H9 (cell line): ENCODE measurements at regions not wholly inside any gene's neighbourhood (a gene's known extent, or its start where the extent isn't known, plus 50 kb on each side); places are given as distances from the start of the nearest gene placed in this dataset.

ENCODE experiments used
- DNase-seq: peaks from one replicate; pipeline ENCODE4 v3.0.0-alpha.2; 2017
- H2AFZ ChIP-seq: one replicate; pipeline ENCODE4 v1.6.1; 2013; ENCODE audit warnings: mild to moderate bottlenecking, low read length, control low read depth, moderate library complexity
- H2AK5ac ChIP-seq: 2 replicates; pipeline ENCODE4 v1.6.1; 2013; ENCODE audit warnings: low read length, control low read depth, mixed read lengths; ENCODE audit not compliant: insufficient read length
- H2BK120ac ChIP-seq: one replicate; pipeline ENCODE4 v1.6.1; 2013; ENCODE audit warnings: low read depth, mild to moderate bottlenecking, low read length, control low read depth, inconsistent platforms; ENCODE audit not compliant: poor library complexity, severe bottlenecking
- H2BK12ac ChIP-seq: 2 replicates; pipeline ENCODE4 v1.6.1; 2013; ENCODE audit warnings: low read length, control low read depth, mixed read lengths, low read depth; ENCODE audit not compliant: insufficient read length
- H2BK15ac ChIP-seq: 2 replicates; pipeline ENCODE4 v1.6.1; 2013; ENCODE audit warnings: low read depth, low read length, control low read depth
- H2BK20ac ChIP-seq: one replicate; pipeline ENCODE4 v1.6.1; 2013; ENCODE audit warnings: low read depth, mild to moderate bottlenecking, low read length, control low read depth, inconsistent platforms; ENCODE audit not compliant: poor library complexity, severe bottlenecking
- H2BK5ac ChIP-seq: 2 replicates; pipeline ENCODE4 v1.6.1; 2013; ENCODE audit warnings: low read length, control low read depth, mixed read lengths; ENCODE audit not compliant: insufficient read length
- H3K14ac ChIP-seq: 2 replicates; pipeline ENCODE4 v1.6.1; 2013; ENCODE audit warnings: low read length, control low read depth; ENCODE audit not compliant: insufficient read depth
- H3K18ac ChIP-seq: 2 replicates; pipeline ENCODE4 v1.6.1; 2013; ENCODE audit warnings: low read depth, mild to moderate bottlenecking, mixed read lengths, low read length, control low read depth; ENCODE audit not compliant: insufficient read length
- H3K23ac ChIP-seq: 2 replicates; pipeline ENCODE4 v1.6.1; 2013; ENCODE audit warnings: low read length, control low read depth, mixed read lengths, low read depth; ENCODE audit not compliant: insufficient read length
- H3K23me2 ChIP-seq: 2 replicates; pipeline ENCODE4 v1.6.1; 2013; ENCODE audit warnings: low read depth, mild to moderate bottlenecking, mixed read lengths, low read length, control low read depth; ENCODE audit not compliant: insufficient read length, poor library complexity, severe bottlenecking
- H3K27ac ChIP-seq: 2 replicates; pipeline ENCODE4 v1.5.1; 2013; ENCODE audit warnings: low read length, control low read depth, mixed read lengths, low read depth; ENCODE audit not compliant: insufficient read length
- H3K27me3 ChIP-seq: 2 replicates; pipeline ENCODE4 v1.6.1; 2013; ENCODE audit warnings: low read length, control low read depth, inconsistent platforms; ENCODE audit not compliant: insufficient read depth
- H3K4ac ChIP-seq: 2 replicates; pipeline ENCODE4 v1.6.1; 2013; ENCODE audit warnings: low read depth, mild to moderate bottlenecking, control low read depth, inconsistent platforms, low read length, moderate library complexity
- H3K4me1 ChIP-seq: 2 replicates; pipeline ENCODE4 v1.6.1; 2013; ENCODE audit warnings: low read length, control low read depth, inconsistent platforms; ENCODE audit not compliant: insufficient read depth
- H3K4me2 ChIP-seq: 2 replicates; pipeline ENCODE4 v1.6.1; 2013; ENCODE audit warnings: low read length, control low read depth, mixed read lengths; ENCODE audit not compliant: insufficient read length, insufficient read depth
- H3K56ac ChIP-seq: 2 replicates; pipeline ENCODE4 v1.6.1; 2013; ENCODE audit warnings: low read depth, mild to moderate bottlenecking, mixed read lengths, low read length, control low read depth; ENCODE audit not compliant: insufficient read length
- H3K79me1 ChIP-seq: 2 replicates; pipeline ENCODE4 v1.6.1; 2013; ENCODE audit warnings: low read depth, mild to moderate bottlenecking, moderate library complexity, low read length, control low read depth, inconsistent platforms; ENCODE audit not compliant: insufficient read depth, poor library complexity, severe bottlenecking
- H3K79me2 ChIP-seq: 2 replicates; pipeline ENCODE4 v1.6.1; 2013; ENCODE audit warnings: low read length, control low read depth, inconsistent platforms; ENCODE audit not compliant: insufficient read depth
- H3K9ac ChIP-seq: 2 replicates; pipeline ENCODE4 v1.6.1; 2013; ENCODE audit warnings: low read length, control low read depth, mixed read lengths; ENCODE audit not compliant: insufficient read length; ENCODE audit errors: extremely low read depth
- H3K9me3 ChIP-seq: one replicate; pipeline ENCODE4 v1.6.1; 2013; ENCODE audit warnings: low read depth, low read length, inconsistent platforms; ENCODE audit not compliant: control insufficient read depth
- H3T11ph ChIP-seq: one replicate; pipeline ENCODE4 v1.6.1; 2013; ENCODE audit warnings: mild to moderate bottlenecking, low read length, control low read depth, inconsistent platforms
- H4K20me1 ChIP-seq: one replicate; pipeline ENCODE4 v1.6.1; 2013; ENCODE audit not compliant: control insufficient read depth, insufficient read length, insufficient read depth
- H4K5ac ChIP-seq: 2 replicates; pipeline ENCODE4 v1.6.1; 2013; ENCODE audit warnings: low read depth, mild to moderate bottlenecking, mixed read lengths, low read length, control low read depth; ENCODE audit not compliant: insufficient read length
- H4K8ac ChIP-seq: replicated peaks from 2 replicates; pipeline ENCODE4 v1.6.1; 2013; ENCODE audit warnings: low read length, control low read depth, mixed read lengths, low read depth; ENCODE audit not compliant: insufficient read length
- H4K91ac ChIP-seq: 2 replicates; pipeline ENCODE4 v1.6.1; 2013; ENCODE audit warnings: low read depth, mild to moderate bottlenecking, moderate library complexity, mixed read lengths, low read length, control low read depth; ENCODE audit not compliant: insufficient read length
- H3K27ac Mint-ChIP-seq, 3 experiments: 2 replicates in 2 of 3; 3 replicates in 1 of 3; pipeline ENCODE4 v1.8.0; 2020 to 2021; ENCODE audit warnings: mixed read lengths in 3 of 3, mild to moderate bottlenecking in 1 of 3, moderate library complexity in 1 of 3
- H3K27me3 Mint-ChIP-seq: 2 replicates; pipeline ENCODE4 v1.8.0; 2021; ENCODE audit warnings: low read depth, mild to moderate bottlenecking, moderate library complexity, mixed read lengths
- H3K36me3 Mint-ChIP-seq, 3 experiments: 2 replicates in 2 of 3; 3 replicates in 1 of 3; pipeline ENCODE4 v1.8.0; 2020 to 2021; ENCODE audit warnings: low read depth in 3 of 3, mixed read lengths in 3 of 3; ENCODE audit not compliant: insufficient read depth in 1 of 3
- H3K4me1 Mint-ChIP-seq, 2 experiments: 2 replicates each; pipeline ENCODE4 v1.8.0; 2020; ENCODE audit warnings: mixed read lengths in 2 of 2
- H3K4me3 Mint-ChIP-seq, 2 experiments: 2 replicates in 1 of 2; 3 replicates in 1 of 2; pipeline ENCODE4 v1.8.0; 2020 to 2021; ENCODE audit warnings: mild to moderate bottlenecking in 2 of 2, mixed read lengths in 2 of 2, moderate library complexity in 1 of 2
- H3K9me3 Mint-ChIP-seq, 2 experiments: 2 replicates in 1 of 2; 3 replicates in 1 of 2; pipeline ENCODE4 v1.8.0; 2020; ENCODE audit warnings: mild to moderate bottlenecking in 2 of 2, mixed read lengths in 2 of 2, moderate library complexity in 1 of 2
- CTCF ChIP-seq: fragments of 200-600 bp; sonication (generic); conservative IDR thresholded peaks from 3 replicates; pipeline ENCODE4 v1.8.0; 2021; ENCODE audit warnings: antibody characterized with exemption, mild to moderate bottlenecking
- WGBS: extraction: QIAGEN DNeasy Blood & Tissue Kit; methylation state at CpG from one replicate; pipeline ENCODE4 v1.1.7; 2013; ENCODE audit warnings: missing lambda C conversion rate, low lambda C conversion rate, mixed read lengths; ENCODE audit not compliant: insufficient read length; ENCODE audit errors: extremely low coverage; 5-methylcytosine and 5-hydroxymethylcytosine counted together

- no peaks in the 10 kb centered on the region; the same call in 1 of the 2 replicates for H3K4me1 ChIP-seq
- Mint-ChIP-seq H3K9me3 (no peaks in the 10 kb centered on the region), H3K4me1 (peaks cover 4 to 5% of the 10 kb centered on the region in 2 experiments; a peak in 3 of 4 replicates), H3K4me3 (no peak overlapping the region), H3K27ac (no peak overlapping the region), H3K27me3 (no peaks in the 10 kb centered on the region), H3K36me3 (no peaks in the 10 kb centered on the region)
- no peaks in the 10 kb centered on the region for H3K23me2 ChIP-seq
- no peak for DNase-seq
- H2BK120ac ChIP-seq = no peak overlapping the region
- H2BK15ac ChIP-seq = no peak overlapping the region
- no peak overlapping the region for H3K4me2 ChIP-seq
- H2AK5ac ChIP-seq = no peak overlapping the region
- H3K4ac ChIP-seq = no peak overlapping the region
- no peak overlapping the region for H3K18ac ChIP-seq
- no peaks in the 10 kb centered on the region for H3K79me2 ChIP-seq
- H3T11ph ChIP-seq = no peak overlapping the region
- H2BK12ac ChIP-seq = no peak overlapping the region
- no peak overlapping the region for H3K27ac ChIP-seq
- H3K23ac ChIP-seq = no peak overlapping the region
- no peak overlapping the region for H2AFZ ChIP-seq
- TF ChIP-seq CTCF = no peak
- H4K91ac ChIP-seq = no peak overlapping the region
- no peak overlapping the region for H2BK20ac ChIP-seq
- no peaks in the 10 kb centered on the region for H3K79me1 ChIP-seq
- no CpG with 5 or more reads among the region's 6 CpGs for WGBS
- H3K27me3 ChIP-seq = no peaks in the 10 kb centered on the region
- H3K9me3 ChIP-seq = no peaks in the 10 kb centered on the region
- H3K9ac ChIP-seq = no peak overlapping the region
- H4K5ac ChIP-seq = no peak overlapping the region
- no peak overlapping the region for H3K56ac ChIP-seq
- H3K14ac ChIP-seq = no peak overlapping the region
- H2BK5ac ChIP-seq = no peak overlapping the region
- no peaks in the 10 kb centered on the region for H4K20me1 ChIP-seq
- no peak overlapping the region for H4K8ac ChIP-seq
Observed at GRCh38 chr5:58016358-58016757, 443.5 kb downstream of the PLK2 start.
